Suprapubic skin (tissue), 4 donors: ENCODE measurements at regions not wholly inside any gene's neighbourhood (a gene's known extent, or its start where the extent isn't known, plus 50 kb on each side); places are given as distances from the start of the nearest gene placed in this dataset.

Experiments used
- CTCF ChIP-seq, 2 donors: fragments of 200-600 bp in 1 of 2; fragments of 450-650 bp in 1 of 2; sonication (generic) in 1 of 2; IDR thresholded peaks; one replicate each; pipeline ENCODE4 v1.5.1; 2016 to 2019; ENCODE audit warnings: antibody characterized with exemption in 2 of 2, mild to moderate bottlenecking in 1 of 2, moderate library complexity in 1 of 2
- EP300 ChIP-seq: sonication (generic); formaldehyde crosslinking; IDR thresholded peaks from one replicate; pipeline ENCODE4 v1.6.1; 2017; ENCODE audit warnings: antibody characterized with exemption
- POLR2A ChIP-seq, 2 donors: fragments of 450-650 bp; IDR thresholded peaks; one replicate each; pipeline ENCODE4 v1.6.1; 2017; ENCODE audit warnings: antibody characterized with exemption in 2 of 2, mild to moderate bottlenecking in 2 of 2, moderate library complexity in 2 of 2
- POLR2AphosphoS5 ChIP-seq, 3 donors: sonication (generic); formaldehyde crosslinking; IDR thresholded peaks; one replicate each; pipeline ENCODE4 v1.6.1; 2017; ENCODE audit warnings: antibody characterized with exemption in 3 of 3

- TF ChIP-seq EP300, result no peak
- TF ChIP-seq CTCF (IDR thresholded peaks at IDR 0.05), result no peak
- TF ChIP-seq POLR2AphosphoS5 (IDR thresholded peaks at IDR 0.05), result no peak
- no peak for TF ChIP-seq POLR2A (IDR thresholded peaks at IDR 0.05)
These were observed 94.1 kb upstream of the PRDM11 start for GRCh38 chr11:45052361-45052760.
